GM18873 (cell line): ENCODE measurements at regions not wholly inside any gene's neighbourhood (a gene's known extent, or its start where the extent isn't known, plus 50 kb on each side); places are given as distances from the start of the nearest gene placed in this dataset.

Experiments used
- ATAC-seq: cut with Tn5 transposase; IDR thresholded peaks from one replicate; pipeline ENCODE4 v1.9.1; 2021; ENCODE audit warnings: mild to moderate bottlenecking, moderate library complexity, moderate number of reproducible peaks; ENCODE audit not compliant: unreplicated experiment, low FRiP score

DNA sequence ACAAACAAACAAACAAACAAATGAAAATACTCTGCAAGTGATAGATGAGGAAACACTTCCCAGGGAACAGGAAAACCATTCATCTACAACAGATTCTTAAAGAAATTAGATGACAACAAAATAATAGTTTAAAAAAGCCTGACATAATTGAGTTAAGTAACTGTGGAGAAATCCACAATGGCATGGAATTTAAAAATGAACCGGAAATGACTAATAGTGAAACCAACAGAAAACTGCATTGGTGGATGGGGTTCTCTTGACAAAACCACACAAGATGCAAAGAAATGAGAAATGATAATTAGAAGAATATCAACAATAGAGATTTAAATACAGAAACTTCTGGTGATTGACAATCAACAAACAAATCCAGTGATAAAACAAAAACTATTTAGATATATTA is 785.6 kb downstream of the QKI start:
- no peak for ATAC-seq

DNA sequence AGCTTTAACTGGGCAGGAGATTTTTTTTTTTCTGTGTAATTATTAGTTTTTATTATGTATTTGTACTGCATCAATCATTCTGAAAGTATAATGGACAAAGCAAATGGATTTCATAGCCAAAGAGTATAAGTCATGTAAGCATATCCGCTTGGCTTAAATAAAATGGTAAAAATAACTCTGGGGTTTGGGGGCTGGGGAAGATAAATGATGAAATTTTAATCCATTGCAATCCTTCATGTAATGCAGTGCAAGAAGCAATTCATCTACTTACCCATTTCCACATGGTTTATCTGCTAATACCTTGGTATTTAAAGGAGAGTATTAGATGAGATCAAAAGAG is 781.4 kb downstream of the QKI start:
- no peak for ATAC-seq

DNA sequence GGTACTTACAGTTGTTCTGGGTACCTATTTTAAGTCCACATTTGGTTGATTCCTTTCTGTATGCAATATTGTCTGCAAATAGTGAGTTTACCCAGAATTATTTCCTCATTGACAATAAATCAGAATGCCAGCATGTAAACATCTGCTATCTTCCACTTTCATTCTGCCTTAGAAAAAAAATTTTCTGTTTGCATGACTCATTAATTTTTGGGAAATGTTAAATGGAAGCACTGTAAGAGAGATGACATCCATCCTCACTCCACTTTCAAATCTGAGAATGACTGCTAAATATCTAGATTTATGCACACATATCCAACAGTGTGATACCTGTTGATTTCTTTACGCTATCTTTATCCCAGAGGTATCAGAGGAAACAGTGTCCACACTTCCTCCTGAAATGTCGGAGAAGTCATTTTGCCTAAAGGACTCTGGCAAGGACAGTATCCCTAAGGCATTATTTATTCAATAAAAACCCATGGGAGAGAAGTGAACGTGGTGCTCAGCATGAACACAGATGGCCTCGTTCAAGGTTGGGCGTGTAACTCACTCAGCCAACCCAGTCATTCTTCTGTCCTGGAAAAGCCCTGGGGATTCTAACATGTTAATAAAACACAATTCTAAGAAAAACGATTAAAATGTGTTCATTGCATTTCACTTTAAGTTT is 780.9 kb downstream of the QKI start:
- ATAC-seq = no peak

DNA sequence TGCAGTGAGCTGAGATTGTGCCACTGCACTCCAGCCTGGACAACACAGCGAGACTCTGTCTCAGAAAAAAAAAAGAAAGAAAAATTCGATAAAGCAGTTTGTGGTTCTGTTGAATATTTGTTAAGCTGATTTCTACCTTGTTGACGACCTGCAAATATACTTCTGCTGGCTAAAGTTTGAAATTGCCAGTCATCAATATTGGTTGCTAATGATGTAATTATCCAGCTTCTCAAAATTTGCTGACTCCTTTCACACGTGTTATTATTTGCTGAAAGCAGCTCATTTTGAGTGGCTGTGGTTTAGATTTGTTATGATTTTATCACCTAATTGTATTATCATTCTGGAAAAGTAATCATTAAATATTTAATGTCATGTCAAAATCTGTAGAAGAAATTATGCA is 774.3 kb downstream of the QKI start:
- no peak for ATAC-seq

DNA sequence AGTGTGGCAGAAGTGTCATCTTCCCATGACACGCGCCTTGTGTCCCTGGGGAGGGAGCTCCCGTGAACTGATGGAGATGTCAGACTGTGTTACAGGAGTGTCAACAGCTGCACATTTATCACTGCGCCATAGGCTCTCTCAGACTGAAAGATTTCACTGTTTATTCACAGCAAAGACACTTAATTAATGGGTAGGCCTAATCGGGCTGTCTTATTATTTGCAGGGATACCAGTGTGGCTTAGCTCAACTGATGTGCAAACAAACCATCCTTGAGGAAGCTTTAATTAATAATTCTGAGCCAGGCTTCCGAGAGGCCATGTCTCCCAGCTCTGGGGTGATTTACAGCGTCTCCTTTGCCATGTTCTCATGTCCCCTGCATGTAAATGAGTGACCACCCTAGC is 771.0 kb downstream of the QKI start:
- no peak for ATAC-seq

DNA sequence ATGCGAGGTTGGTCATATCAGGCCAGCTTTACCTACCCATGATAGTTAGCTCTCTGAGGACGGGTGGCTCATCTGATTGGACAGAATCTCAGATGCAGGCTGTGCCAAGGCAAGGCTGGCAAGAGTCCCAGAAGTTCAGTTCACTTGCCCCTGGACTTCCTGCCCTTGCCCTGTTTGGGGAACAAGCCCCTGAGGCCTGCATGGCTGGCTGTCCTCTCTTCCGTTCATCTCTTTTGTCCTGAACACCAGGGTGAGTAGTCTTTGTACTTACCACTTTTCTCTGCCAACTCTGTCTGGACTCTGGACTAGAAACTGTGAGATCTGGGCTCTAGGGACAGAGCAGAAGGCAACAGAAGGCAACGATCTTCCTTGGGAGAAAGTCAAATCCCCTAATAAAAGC is 769.9 kb downstream of the QKI start:
- no peak for ATAC-seq

DNA sequence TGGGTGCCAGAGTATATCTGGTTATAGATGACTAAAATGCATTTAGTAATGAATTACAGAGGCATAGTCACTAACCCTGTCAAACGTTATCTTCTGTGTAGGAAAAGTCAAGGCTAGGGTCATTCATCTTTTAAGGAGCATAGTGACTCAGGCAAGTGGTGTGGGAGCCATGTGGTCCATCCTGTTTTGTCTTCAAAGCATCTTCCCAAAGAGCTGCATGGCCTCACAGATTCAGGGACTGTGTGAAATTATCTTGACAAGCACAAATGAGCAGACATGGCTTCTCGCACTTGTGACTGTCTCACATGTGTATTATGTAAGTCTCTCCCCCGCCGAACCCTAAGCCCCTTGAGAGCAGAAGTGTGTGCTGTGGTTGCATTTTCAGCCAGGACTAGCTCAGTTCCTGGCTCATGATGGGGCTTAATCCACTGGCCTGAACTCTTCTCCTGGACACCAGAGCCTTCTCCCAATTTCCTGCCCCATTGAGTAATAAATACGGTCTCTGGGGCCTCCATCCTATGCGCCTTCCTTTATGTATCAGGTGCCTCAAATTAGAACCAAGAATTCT is 769.1 kb downstream of the QKI start:
- no peak for ATAC-seq

DNA sequence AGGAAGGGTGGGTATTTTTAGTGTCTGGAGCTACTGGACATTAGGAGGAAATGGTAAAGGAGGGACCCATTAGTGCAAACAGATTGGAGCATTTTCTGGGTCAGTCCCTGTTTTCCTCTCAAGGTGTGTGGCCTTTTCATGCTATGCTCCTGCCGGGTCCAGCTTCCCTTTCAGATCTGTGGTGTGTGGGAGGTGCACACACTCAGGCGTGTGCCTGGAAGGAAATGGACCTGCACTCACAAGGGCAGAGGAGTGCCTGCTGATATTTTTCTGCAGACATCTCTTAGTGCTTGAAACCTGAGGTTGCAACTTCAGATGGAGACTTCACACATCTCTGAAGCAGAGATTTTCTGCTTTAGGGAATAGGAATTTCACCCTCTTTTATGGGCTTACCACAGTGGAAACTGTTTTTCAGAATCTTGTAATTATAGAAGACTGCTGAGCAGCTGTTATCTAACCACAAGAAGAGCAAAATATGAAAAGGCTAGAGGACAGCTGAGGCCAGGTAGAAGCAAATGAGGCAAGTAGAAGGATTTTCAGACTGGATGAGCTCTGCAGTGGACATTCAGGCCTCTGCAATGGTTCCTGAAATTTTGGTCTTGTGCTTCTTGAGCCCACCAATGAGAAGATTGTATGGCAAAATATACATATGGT is 764.3 kb downstream of the QKI start:
- ATAC-seq = no peak

DNA sequence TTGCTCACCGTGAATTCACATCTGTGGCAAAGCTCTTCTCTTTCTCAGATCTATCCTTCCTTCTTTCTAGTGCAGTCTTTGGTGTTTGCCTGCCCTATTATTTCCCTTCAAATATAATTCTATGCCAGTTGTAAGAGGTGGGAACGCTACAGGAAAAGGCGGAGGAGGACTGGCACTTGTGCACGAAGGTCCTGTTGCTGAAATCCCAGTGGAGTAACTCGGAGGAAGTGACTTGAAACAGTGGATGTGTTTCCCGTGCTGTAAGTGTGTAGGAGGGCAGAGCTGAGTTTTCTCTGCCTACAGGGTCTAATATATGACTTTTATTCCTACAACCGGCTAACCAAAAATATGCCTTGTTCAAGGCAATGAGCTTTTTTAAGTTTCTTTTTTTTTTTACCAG is 754.8 kb downstream of the QKI start:
- no peak for ATAC-seq

DNA sequence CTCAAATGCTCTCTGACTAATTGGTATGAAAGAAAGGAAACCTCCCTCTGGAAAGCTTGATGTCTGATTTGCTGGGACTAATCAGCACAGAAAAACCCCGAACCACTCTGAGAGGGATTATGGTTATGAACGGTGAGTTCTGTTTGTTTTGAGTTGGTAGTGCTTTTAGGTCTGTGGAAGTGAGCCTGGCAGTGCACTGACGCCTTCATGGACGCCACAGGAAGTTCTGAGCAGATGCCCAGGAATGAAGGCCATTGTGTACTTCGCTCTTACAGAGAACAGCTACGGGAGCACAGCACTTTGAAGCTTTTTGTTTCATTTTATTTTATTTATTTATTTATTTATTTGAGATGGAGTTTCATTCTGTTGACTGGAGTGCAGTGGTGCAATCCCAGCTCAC is 754.1 kb downstream of the QKI start:
- ATAC-seq = no peak

DNA sequence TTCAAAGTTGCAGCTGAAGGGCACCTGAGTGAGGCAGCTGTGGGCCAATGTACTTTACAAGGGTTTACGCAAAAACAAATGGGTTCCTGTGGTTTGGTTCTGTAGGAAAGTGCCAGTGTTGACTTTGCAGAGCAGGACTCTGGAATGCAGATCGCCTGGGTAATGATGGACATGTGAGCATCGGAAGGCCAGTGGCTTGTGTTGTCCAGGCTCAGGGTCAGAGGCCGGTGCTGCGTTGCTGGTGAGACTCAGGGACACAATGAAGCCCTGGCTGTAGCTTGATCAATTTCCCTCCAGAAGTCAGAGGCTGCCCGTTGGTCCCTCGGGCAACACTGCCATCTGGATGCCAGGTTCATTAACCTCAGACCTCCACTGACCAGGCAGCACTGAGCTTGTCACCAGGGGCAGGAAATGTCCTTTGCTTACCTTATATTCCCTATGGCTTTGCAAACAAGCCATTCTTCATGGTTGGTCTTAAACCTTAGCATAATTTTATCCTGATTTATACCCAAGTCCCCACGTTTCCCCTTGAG is 753.4 kb downstream of the QKI start:
- ATAC-seq = no peak

DNA sequence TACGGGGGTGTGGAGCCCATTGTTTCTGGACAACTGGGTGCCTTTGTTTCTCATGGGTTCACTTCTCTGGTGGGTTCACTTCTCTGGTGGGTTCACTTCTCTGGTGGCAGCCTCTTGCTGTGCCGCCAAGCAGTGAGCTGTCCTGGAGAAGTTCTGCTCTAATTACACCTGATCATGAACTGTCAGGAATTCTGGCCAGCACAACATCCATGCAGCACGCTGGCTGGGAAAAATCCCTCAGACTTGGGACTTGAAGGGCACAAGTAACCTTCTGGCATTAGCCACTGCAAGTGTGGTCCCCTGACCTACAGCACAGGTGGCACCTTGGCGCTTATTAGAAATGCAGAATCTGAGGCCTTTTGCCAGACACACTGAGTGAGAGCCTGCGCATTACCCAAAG is 752.5 kb downstream of the QKI start:
- no peak for ATAC-seq

DNA sequence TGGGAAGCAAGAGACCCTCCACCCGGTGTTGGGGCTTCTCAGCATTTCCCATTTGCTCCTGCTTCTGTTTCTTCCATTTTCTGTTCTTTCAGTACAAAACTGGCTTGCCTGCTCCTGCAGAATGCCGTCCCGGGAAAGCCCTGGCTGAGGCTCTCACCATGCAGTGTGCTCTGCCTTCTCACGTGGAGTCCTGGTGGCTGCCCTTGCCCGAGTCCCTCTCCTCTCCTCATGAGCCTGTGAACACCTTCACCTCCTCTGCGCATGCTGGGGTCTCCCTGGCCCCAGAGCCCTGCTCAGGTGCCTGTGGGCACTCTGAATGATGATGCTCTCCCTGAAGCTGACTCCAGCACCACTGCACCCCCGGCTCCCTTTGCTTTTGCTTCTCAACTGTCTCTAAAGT is 752.0 kb downstream of the QKI start:
- ATAC-seq = no peak

DNA sequence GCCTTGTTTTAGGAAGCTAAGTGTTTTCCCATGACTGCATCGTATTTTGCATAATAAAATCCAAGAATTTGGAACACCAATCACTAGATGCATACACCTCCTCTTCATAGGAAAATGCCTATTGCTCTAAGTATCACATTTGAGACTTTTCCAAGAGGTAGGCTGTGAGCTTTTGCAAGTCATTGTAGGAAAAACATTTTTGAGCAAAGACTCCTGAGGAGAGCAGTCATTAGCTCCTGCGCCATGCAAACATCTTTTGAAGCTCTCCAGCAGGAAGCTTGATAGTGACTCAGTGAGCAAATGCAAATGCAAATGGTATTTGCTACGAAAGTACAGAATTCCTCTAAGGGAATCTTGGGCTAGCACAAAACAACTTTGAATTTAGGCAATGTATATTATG is 750.4 kb downstream of the QKI start:
- no peak for ATAC-seq

DNA sequence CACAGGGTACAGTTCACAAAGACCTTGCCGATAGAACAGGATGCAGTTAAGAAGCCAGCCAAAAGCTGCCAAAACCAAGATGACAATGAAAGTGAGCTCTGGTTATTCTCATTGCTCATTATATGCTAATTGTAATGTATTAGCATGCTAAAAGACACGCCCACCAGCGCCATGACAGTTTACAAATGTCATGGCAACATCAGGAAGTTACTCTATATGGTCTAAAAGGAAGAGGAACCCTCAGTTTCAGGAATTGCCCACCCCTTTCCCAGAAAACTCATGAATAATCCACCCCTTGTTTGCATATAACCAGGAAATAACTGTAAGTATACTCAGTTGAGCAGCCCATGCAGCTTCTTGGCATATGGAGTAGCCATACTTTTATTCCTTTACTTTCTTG is 748.7 kb downstream of the QKI start:
- ATAC-seq = no peak

DNA sequence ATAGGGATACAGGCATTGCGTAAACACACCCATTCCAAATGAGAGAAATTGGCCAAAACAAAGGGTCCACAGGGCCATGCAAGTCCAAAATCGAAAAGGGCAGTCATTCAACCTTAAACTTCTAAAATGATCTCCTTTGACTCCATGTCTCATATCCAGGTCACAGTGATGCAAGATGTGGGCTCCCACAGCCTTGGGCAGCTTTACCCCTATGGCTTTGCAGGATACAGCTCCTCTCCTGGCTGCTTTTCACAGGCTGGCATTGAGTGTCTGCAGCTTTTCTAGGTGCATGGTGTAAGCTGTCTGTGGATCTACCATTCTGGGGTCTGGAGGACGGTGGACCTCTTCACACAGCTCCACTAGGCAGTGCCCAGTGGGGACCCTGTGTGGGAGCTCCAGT is 744.5 kb downstream of the QKI start:
- ATAC-seq = no peak

DNA sequence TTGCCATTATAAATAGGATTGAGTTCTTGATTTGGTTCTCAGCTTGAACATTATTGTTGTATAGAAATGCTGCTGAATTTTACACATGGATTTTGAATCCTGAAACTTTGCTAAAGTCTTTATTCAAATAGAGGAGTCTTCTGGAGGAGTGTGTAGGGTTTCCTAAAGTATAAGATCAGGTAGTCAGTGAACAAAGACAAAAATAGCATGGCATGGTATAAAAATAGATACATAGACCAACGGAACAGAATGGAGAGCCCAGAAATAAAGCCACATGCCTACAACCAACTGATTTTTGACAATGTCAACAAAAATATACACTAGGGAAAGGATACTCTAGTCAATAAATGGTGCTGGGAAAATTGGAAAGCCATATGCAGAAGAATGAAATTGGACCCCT is 740.1 kb downstream of the QKI start:
- no peak for ATAC-seq

DNA sequence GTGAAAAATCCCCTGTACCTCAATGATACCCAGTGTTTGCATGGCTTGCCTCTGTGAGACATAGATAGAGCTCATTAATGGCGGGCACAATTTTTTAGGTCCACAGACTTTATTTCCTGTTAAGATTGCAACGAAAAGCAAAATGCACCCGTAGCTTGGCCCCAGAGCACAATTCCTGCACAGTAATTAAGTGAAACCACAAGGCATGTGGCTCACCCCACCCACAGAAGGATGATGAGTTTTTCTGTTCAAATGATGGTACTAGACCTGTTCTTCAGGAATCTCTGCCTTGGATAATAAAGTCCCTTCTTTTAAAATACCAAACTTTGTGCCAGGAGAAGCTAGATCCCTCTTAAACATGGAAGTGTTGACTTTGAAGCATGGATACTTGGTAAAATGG is 738.1 kb downstream of the QKI start:
- ATAC-seq = no peak

DNA sequence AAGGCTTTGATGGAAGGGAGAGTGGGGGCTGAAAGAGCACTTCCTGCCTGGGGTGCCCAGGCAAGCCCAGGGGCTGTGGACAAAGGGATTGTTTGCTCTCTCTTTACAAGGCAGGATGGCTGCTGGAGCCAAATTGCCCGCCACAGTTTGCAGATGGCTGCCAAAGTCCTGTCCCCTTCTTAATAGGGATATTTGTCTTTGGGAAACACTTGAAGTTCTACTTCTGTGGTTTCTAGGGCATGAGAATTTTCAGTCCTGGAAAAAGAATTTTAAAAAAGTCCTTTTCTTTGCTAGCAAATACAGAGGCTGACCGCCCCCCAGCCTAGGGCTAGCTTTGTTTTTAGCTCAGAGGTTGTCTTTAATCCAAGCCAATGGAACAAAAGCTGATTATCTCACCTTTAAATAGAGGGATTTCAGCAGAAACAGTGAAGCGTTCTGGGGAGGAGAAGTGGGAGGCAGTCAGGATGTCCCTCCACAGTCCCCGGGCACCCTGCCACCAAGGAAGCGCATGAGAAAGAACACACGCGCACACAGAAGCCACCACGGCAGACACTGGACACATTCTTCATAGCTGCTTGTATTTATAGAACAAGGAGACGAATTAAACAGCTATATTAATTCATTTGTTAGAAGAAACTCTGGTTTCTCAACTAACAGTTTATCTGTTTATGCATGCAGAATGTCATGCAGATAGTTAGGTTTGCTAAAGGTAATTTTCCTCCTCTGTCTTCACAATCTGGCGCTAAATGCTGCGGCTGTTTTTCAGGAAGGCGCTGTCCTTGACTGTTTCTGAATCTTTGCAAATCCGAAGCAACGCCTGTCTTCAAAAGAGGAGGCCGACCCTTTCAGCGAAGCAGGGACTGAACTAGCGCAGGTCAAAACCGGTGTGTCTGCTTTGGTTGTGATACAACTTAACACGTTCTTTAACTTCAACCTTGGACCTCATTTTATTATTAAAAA is 736.9 kb downstream of the QKI start:
- no peak for ATAC-seq

DNA sequence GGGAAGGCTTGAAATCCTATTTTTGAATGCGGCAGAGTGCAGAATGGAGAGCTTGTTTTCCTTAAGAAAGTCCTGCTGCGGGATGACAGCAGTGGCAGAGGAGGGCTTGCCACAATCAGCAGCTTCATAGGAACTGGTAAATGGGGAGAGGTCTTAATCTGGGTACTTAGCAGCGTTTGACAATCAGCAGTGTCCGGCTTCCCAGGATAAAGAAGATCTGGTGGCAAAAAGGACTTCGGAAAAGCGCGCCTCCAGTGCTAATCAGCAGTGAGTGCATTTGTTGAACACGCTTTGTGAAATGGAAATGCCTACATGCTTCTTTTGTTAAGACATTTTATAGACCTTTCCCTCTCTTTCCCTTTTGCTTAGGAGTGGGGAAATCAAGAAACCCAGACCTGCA is 735.7 kb downstream of the QKI start:
- ATAC-seq = no peak

DNA sequence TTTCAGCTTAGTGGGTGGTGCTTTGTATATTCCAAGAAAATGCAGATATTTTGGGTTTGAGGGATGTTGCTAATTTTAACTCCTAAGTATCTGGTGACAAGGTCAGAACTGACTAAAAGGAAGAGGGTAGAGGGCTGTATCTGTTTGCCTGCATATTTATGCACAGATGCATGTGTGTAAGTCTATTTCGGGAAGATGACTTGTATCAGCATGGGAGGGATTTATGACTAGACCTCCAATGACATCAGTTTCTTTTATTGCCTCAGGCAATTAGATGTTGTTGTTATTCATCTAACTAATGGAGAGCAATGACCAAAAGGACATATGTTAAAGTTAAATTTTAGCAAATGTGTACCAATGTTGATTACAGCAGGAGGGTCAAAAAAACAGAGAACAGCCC is 734.3 kb downstream of the QKI start:
- ATAC-seq = no peak
